Coronary artery (tissue), 2 donors: ENCODE measurements at regions not wholly inside any gene's neighbourhood (a gene's known extent, or its start where the extent isn't known, plus 50 kb on each side); places are given as distances from the start of the nearest gene placed in this dataset.

Source experiments
- DNase-seq: peaks from one replicate; pipeline ENCODE4 v3.0.0-alpha.2; 2017; ENCODE audit warnings: low spot score
- H3K27ac ChIP-seq, 2 donors: fragments of 200-600 bp; sonication (generic); one replicate each; pipeline ENCODE4 v1.5.1; 2016 to 2019
- H3K4me3 ChIP-seq: fragments of 200-600 bp; sonication (generic); 2 replicates; pipeline ENCODE4 v1.5.1; 2016; ENCODE audit warnings: mild to moderate bottlenecking, moderate library complexity
- TF ChIP-seq, protein P1 (sequence below): fragments of 200-600 bp; sonication (generic); IDR thresholded peaks from one replicate; pipeline ENCODE4 v1.5.1; 2019; ENCODE audit warnings: antibody characterized with exemption

DNA sequence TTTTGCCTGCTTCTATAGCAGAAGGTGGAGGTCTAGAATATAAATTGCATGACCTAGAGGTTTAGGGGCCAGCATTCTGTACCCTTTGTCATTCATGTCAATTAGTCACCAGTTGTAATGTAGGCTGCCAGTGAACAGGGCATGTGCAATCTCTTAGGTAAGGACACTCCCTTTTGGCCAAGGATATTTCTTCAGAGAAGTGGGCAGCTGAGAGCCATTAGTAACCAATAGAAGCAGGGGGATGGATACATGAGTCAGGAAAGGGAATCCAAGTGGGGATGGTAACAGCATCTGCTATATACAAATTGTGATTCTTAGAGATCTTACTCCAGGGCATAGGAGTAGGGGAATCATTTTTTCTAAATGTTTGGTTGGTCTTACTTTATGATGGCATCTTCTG lies 494.2 kb upstream of the JAG1 start:
- DNase-seq: no peak
- TF ChIP-seq, protein P1, sequence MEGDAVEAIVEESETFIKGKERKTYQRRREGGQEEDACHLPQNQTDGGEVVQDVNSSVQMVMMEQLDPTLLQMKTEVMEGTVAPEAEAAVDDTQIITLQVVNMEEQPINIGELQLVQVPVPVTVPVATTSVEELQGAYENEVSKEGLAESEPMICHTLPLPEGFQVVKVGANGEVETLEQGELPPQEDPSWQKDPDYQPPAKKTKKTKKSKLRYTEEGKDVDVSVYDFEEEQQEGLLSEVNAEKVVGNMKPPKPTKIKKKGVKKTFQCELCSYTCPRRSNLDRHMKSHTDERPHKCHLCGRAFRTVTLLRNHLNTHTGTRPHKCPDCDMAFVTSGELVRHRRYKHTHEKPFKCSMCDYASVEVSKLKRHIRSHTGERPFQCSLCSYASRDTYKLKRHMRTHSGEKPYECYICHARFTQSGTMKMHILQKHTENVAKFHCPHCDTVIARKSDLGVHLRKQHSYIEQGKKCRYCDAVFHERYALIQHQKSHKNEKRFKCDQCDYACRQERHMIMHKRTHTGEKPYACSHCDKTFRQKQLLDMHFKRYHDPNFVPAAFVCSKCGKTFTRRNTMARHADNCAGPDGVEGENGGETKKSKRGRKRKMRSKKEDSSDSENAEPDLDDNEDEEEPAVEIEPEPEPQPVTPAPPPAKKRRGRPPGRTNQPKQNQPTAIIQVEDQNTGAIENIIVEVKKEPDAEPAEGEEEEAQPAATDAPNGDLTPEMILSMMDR: no peak
- no peak overlapping the region for H3K27ac ChIP-seq
- H3K4me3 ChIP-seq: no peak overlapping the region

DNA sequence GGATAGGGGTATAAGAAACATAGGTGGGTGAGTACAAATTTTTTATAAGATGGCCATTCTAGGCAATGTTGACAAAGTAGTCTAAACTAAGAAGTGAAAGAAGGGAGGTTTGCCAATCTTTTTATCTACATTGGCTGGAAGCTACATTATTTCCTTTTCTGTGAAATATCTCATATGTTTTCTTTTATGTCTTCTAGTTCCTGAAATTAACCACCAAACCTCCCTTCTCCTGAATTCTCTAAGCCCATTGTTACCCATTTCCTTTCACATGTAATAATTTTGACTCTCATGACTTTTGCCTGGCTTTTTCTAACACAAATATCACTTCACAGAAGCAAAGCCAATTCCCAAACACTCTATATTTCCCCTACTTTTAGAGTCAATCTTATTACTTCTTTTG lies 496.2 kb upstream of the JAG1 start:
- peak overlapping the region; percentile 48 to 49 for H3K27ac ChIP-seq
- no peak for DNase-seq
- TF ChIP-seq, protein P1: no peak
- H3K4me3 ChIP-seq: no peak overlapping the region

DNA sequence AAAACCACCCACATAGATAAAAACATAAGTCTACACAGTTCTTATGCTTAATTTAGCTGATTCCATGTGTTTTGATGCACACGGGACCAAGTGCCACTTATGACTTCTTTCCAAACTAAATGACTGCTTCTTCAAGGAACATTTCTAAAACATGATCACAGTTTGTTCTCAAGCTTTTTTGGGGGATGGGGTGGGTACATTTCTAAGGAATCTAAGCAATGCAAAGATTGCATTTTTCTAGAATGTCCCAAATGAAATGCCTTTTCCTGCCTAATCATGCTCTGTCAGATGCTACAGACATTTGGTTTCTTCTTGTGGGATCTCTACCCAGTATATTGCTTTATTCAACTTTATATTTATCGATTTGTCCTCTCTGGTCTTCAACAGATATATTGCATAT lies 496.8 kb upstream of the JAG1 start:
- DNase-seq: no peak
- TF ChIP-seq, protein P1: no peak
- peak overlapping the region; percentile 27 for H3K4me3 ChIP-seq
- peak overlapping the region; percentile 48 to 49 for H3K27ac ChIP-seq

DNA sequence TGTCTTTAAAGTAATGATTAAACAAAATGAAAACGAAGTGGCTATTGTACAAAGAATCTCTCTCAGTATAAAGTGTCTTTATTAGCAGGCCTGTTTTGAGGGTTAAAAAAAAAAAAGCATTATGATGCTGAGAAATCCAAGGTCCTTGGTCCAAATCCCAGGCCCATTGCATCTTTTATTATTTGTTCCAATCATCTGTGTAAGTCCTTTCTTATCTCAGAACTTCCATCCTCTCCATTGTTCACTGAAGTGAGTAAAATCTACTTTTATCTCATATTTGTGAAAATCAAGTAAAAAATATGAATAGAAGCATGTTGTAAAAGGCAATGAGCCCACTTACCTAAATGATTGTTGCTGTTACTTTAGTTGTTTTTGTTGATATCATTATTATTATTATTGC lies 499.1 kb upstream of the JAG1 start:
- no peak overlapping the region for H3K4me3 ChIP-seq

DNA sequence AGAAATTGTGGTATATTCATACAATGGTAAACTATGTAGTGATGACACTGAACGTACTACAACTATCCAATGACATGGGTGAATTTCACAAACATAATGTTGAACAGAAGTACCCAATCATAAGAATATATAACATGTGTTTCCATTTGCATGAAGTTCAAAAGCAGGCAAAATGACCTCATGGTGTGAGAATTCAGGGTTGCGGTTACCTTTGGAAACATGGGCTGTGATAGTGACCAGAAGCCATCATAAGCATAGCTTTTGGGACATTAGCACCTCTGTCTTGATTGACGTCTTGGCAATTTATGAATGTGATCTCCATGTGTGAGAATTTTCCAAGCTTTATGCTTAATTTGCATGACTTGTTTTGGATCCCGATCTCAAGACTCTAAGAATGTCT lies 500.1 kb upstream of the JAG1 start:
- TF ChIP-seq, protein P1: no peak
- no peak for DNase-seq

More for the DNA sequence above, 499.1 kb upstream of the JAG1 start:
- TF ChIP-seq, protein P1: no peak
- H3K27ac ChIP-seq: no peak overlapping the region
- no peak for DNase-seq

DNA sequence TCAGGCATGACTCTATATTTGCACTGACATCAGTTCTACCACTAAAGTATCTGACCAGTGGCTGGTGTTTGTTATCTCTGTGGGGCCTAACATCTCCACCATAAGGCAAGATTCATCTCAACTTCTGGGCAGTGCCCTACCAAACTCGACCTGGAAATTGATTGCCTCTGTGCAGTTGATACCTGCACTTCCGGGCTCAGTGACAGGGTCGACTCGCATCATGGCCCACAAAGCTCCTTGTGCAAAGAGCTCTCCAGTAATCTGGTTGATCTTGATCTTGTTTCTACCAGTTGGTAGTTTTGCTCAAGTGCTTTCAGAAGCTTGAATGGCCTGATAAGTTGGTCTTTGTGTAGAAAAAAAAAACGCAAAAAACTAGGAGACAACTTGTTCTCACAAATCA lies 501.1 kb upstream of the JAG1 start:
- Histone ChIP-seq H3K27ac (peak overlapping the region in 1 of 2 donors; percentile 63), H3K4me3 (no peak overlapping the region)
- TF ChIP-seq, protein P1: no peak
- no peak for DNase-seq

More for the DNA sequence above, 500.1 kb upstream of the JAG1 start:
- H3K4me3 ChIP-seq: no peak overlapping the region
- no peak overlapping the region for H3K27ac ChIP-seq

DNA sequence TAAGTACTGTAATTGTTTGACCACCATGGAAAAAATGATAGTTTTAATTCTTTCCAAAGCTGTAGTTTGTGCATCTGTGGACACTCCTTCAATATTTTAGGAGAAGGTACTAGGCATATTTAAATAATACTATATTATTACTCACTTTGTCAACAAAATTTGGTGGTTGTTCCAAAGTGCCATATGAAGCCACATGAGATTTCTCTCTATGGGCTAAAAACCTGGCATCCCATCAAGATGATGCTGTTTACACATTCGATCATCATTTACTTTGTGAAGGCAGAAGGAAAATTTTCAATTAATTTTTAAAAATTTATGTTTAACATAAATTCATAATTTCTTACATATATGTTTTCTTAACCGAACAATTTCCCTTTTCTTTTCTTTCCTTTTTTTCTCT lies 502.6 kb upstream of the JAG1 start:
- H3K27ac ChIP-seq: no peak overlapping the region
- no peak overlapping the region for H3K4me3 ChIP-seq
- no peak for DNase-seq
- TF ChIP-seq, protein P1: no peak
